ENCODE measurements at regions not wholly inside any gene's neighbourhood (a gene's known extent, or its start where the extent isn't known, plus 50 kb on each side); places are given as distances from the start of the nearest gene placed in this dataset.

GRCh38 chr3:66603151-66603611, 102.4 kb upstream of the LRIG1 start:
- Histone ChIP-seq H3K56ac (replicated peaks; ENCODE audit: insufficient read length, low read depth, low read length) (no peak overlapping the region), H3K4ac (replicated peaks; ENCODE audit: insufficient read length, low read depth, low read length) (no peak overlapping the region), H3K4me1 (replicated peaks in 1 of 4; ENCODE audit: control insufficient read depth in 3 of 4, insufficient read depth in 4 of 4, low read length in 3 of 4) (peaks cover 0 to 9% (median 4%) of the 10 kb centered on the region in 4 experiments; a peak in 3 of 7 replicates), H2BK20ac (ENCODE audit: low read length) (no peak overlapping the region), H2BK15ac (ENCODE audit: low read length) (no peak overlapping the region), H3K9me3 (ENCODE audit: insufficient read depth in 2 of 2, low read depth in 1 of 2, low read length in 1 of 2) (no peaks in the 10 kb centered on the region), H2BK5ac (ENCODE audit: low read depth, low read length) (no peak overlapping the region), H3K14ac (ENCODE audit: insufficient read length) (no peak overlapping the region), H2AK5ac (ENCODE audit: low read depth, low read length) (no peak overlapping the region), H3K27me3 (replicated peaks in 1 of 4; ENCODE audit: control insufficient read depth in 3 of 4, extremely low read depth in 1 of 4, insufficient read depth in 3 of 4, low read length in 3 of 4) (no peaks in the 10 kb centered on the region), H4K5ac (ENCODE audit: insufficient read length, low read depth, low read length) (no peak overlapping the region), H3K27ac (ENCODE audit: low read depth, low read length) (no peak overlapping the region), H3K18ac (ENCODE audit: extremely low read depth, low read length) (no peak overlapping the region), H3K36me3 (ENCODE audit: control insufficient read depth in 2 of 4, insufficient read depth in 4 of 4, low read length in 3 of 4) (no peaks in the 10 kb centered on the region), H2BK120ac (replicated peaks; ENCODE audit: low read depth, low read length) (no peak overlapping the region), H4K8ac (ENCODE audit: extremely low read depth, insufficient read depth, low read length) (no peak overlapping the region), H3K23me2 (ENCODE audit: low read depth, low read length) (no peaks in the 10 kb centered on the region), H2BK12ac (ENCODE audit: low read depth, low read length) (no peak overlapping the region), H3K4me2 (ENCODE audit: insufficient read depth in 1 of 2, low read depth in 2 of 2, low read length in 2 of 2) (no peak overlapping the region), H3K79me2 (ENCODE audit: control insufficient read depth in 1 of 2, insufficient read depth in 2 of 2, low read length in 2 of 2) (no peaks in the 10 kb centered on the region), H3K23ac (ENCODE audit: insufficient read length) (no peak overlapping the region), H2AFZ (ENCODE audit: low read length) (no peak overlapping the region), H4K91ac (replicated peaks; ENCODE audit: insufficient read length, low read length) (no peak overlapping the region), H4K20me1 (replicated peaks in 1 of 2; ENCODE audit: control insufficient read depth in 1 of 2, insufficient read depth in 2 of 2, low read length in 2 of 2) (no peaks in the 10 kb centered on the region), H3K4me3 (ENCODE audit: extremely low read depth in 1 of 4, insufficient read depth in 2 of 4, low read depth in 3 of 4, low read length in 4 of 4) (no peak overlapping the region), H3K79me1 (ENCODE audit: low read depth, low read length) (no peaks in the 10 kb centered on the region), H3K9ac (replicated peaks in 1 of 4; ENCODE audit: extremely low read depth in 1 of 4, low read depth in 3 of 4, low read length in 3 of 4) (no peak overlapping the region)
- DNase-seq (ENCODE audit: low read depth in 1 of 2, low spot score in 2 of 2) (no peak), FAIRE-seq (no peak)
- WGBS, 2 experiments (ENCODE audit: extremely low coverage in 1 of 2, insufficient coverage in 1 of 2, insufficient read length in 1 of 2, insufficient replicate concordance in 2 of 2, low coverage in 1 of 2, low lambda C conversion rate in 2 of 2, missing lambda C conversion rate in 1 of 2), result 82% methylated on average over 4 of the region's 4 CpGs; no CpG with 5 or more reads in 1 of the 2 experiments
- ChIA-PET CTCF (ENCODE audit: partially characterized antibody) (interaction anchor here (1.4 to 2.0 kb wide), 2 partner anchors 23 to 195 kb away, joined by 4 to 5 read pairs; no protein-coding TSS in a partner anchor), POLR2A (ENCODE audit: partially characterized antibody) (no interaction called here)
- TF ChIP-seq TCF12 (IDR thresholded peaks at IDR 0.05; ENCODE audit: low read depth, low read length) (no peak), KDM4A (IDR thresholded peaks at IDR 0.05; ENCODE audit: low read depth, low read length, severe bottlenecking) (no peak), ZNF274 (IDR thresholded peaks at IDR 0.05; ENCODE audit: borderline replicate concordance, extremely low read depth, low read length) (no peak), RXRA (IDR thresholded peaks at IDR 0.05; ENCODE audit: insufficient read depth, low read depth, low read length) (no peak), CTBP2 (IDR thresholded peaks at IDR 0.05; ENCODE audit: borderline replicate concordance, insufficient read depth, insufficient read length, low read length) (no peak), E2F6 (IDR thresholded peaks at IDR 0.05) (no peak), FOSL1 (IDR thresholded peaks at IDR 0.05; ENCODE audit: insufficient read depth, low read depth, low read length) (no peak), CTCF (IDR thresholded peaks at IDR 0.05; ENCODE audit: control extremely low read depth in 1 of 3, insufficient read depth in 1 of 3, low read depth in 1 of 3, low read length in 3 of 3) (no peak), CHD1 (IDR thresholded peaks at IDR 0.05; ENCODE audit: low read depth, low read length) (no peak)

All from H1 (cell line).